Activated CD4-positive, alpha-beta T cell treated with anti-CD3 and anti-CD28 coated beads, Interleukin-2, Interleukin-6, amounts not matched to agents 100 ng/mL and 50 ng/mL, durations not matched to agents 16 hours and 8 hours (primary cell): ENCODE measurements at regions not wholly inside any gene's neighbourhood (a gene's known extent, or its start where the extent isn't known, plus 50 kb on each side); places are given as distances from the start of the nearest gene placed in this dataset.
"Not testable (repeated sequence)": the region's sequence is repeated elsewhere in the genome, so short reads cannot be mapped to it uniquely, and the experiment has no call there.

Source experiments
- DNase-seq: peaks from one replicate; pipeline ENCODE4 v3.0.0-alpha.2; 2020

- DNase-seq, result no peak
Observed at GRCh38 chr5:174901336-174901735, 177.0 kb downstream of the MSX2 start.

GRCh38 chr5:174900240-174900865, 176.0 kb downstream of the MSX2 start:
- no peak for DNase-seq

GRCh38 chr5:174897281-174897950, 173.0 kb downstream of the MSX2 start:
- no peak for DNase-seq

- no peak for DNase-seq
Observed at GRCh38 chr5:174895360-174895759, 171.0 kb downstream of the MSX2 start.

- DNase-seq, result no peak
Observed at GRCh38 chr5:174892742-174893141, 168.4 kb downstream of the MSX2 start.

GRCh38 chr5:174880412-174881200, 156.2 kb downstream of the MSX2 start:
- DNase-seq, result not testable (repeated sequence)

GRCh38 chr5:174877987-174878386, 153.6 kb downstream of the MSX2 start:
- DNase-seq, result no peak

GRCh38 chr5:174872271-174872670, 147.9 kb downstream of the MSX2 start:
- DNase-seq, result no peak

GRCh38 chr5:174852143-174852542, 127.8 kb downstream of the MSX2 start:
- no peak for DNase-seq

- DNase-seq, result no peak
Observed at GRCh38 chr5:174850565-174851169, 126.3 kb downstream of the MSX2 start.

- DNase-seq, result no peak
Observed at GRCh38 chr5:174849426-174849825, 125.0 kb downstream of the MSX2 start.

GRCh38 chr5:174844971-174845370, 120.6 kb downstream of the MSX2 start:
- no peak for DNase-seq

- no peak for DNase-seq
Observed at GRCh38 chr5:174843263-174844250, 119.2 kb downstream of the MSX2 start.

GRCh38 chr5:174840435-174840834, 116.1 kb downstream of the MSX2 start:
- DNase-seq, result no peak

- DNase-seq, result no peak
Observed at GRCh38 chr5:174839196-174839595, 114.8 kb downstream of the MSX2 start.

- no peak for DNase-seq
Observed at GRCh38 chr5:174837919-174838902, 113.8 kb downstream of the MSX2 start.

- DNase-seq, result no peak
Observed at GRCh38 chr5:174834081-174834480, 109.7 kb downstream of the MSX2 start.

- DNase-seq, result no peak
Observed at GRCh38 chr5:174832811-174833210, 108.4 kb downstream of the MSX2 start.

GRCh38 chr5:174832025-174832424, 107.6 kb downstream of the MSX2 start:
- DNase-seq, result no peak

- no peak for DNase-seq
Observed at GRCh38 chr5:174831031-174831660, 106.8 kb downstream of the MSX2 start.

- DNase-seq, result no peak
Observed at GRCh38 chr5:174829511-174829864, 105.1 kb downstream of the MSX2 start.
